Endothelial cell of umbilical vein (primary cell): ENCODE measurements at regions not wholly inside any gene's neighbourhood (a gene's known extent, or its start where the extent isn't known, plus 50 kb on each side); places are given as distances from the start of the nearest gene placed in this dataset.

Experiments used
- BruUV-seq: library from RNA; stranded (reverse); fragments of 400-500 nt; replicated peaks from 2 replicates; lab custom pipeline; 2021; lab: Mats Ljungman, UMichigan
- CTCF ChIA-PET: fragments of 300-600, 350-600 bp; sonication (Branson Sonifier 250); formaldehyde crosslinking; loops from one replicate; lab custom pipeline; 2021; ENCODE audit warnings: antibody characterized with exemption, inconsistent platforms; lab: Charles Lee
- POLR2A ChIA-PET: fragments of 300-600, 350-600 bp; sonication (Branson Sonifier 250); formaldehyde crosslinking; loops from one replicate; lab custom pipeline; 2021; ENCODE audit warnings: antibody characterized with exemption, inconsistent platforms; lab: Charles Lee
- DNase-seq: peaks from one replicate; pipeline ENCODE4 v3.0.0-alpha.2; 2011; ENCODE audit warnings: low read depth, low spot score
- FAIRE-seq: peaks from 2 replicates; lab custom pipeline; 2011; peaks lifted over from hg19 to GRCh38; lab: Jason Lieb, UNC
- H2AFZ ChIP-seq: 2 replicates; pipeline ENCODE4 v1.6.0; 2012; ENCODE audit warnings: low read depth, low read length, control low read depth, inconsistent platforms
- H3K27ac ChIP-seq: 2 replicates; pipeline ENCODE4 v1.5.1; 2011; ENCODE audit warnings: low read depth, mild to moderate bottlenecking, control low read depth, low read length, moderate library complexity; ENCODE audit not compliant: insufficient read depth
- H3K27me3 ChIP-seq, 2 experiments: 2 replicates each; pipeline versions ENCODE4 v1.6.0 to v1.6.1; 2011; ENCODE audit warnings: low read length in 2 of 2, mixed read lengths in 1 of 2; ENCODE audit not compliant: control insufficient read depth in 2 of 2, insufficient read depth in 2 of 2
- H3K36me3 ChIP-seq, 2 experiments: 2 replicates in 1 of 2; 3 replicates in 1 of 2; pipeline ENCODE4 v1.5.1; 2011; ENCODE audit warnings: low read length in 2 of 2, mild to moderate bottlenecking in 1 of 2, moderate library complexity in 1 of 2; ENCODE audit not compliant: control insufficient read depth in 2 of 2, insufficient read depth in 2 of 2; ENCODE audit errors: extremely low read depth in 1 of 2
- H3K4me1 ChIP-seq: 3 replicates; pipeline ENCODE4 v1.5.1; 2011; ENCODE audit warnings: mild to moderate bottlenecking, low read length; ENCODE audit not compliant: control insufficient read depth, insufficient read depth; ENCODE audit errors: extremely low read depth
- H3K4me2 ChIP-seq: 2 replicates; pipeline ENCODE4 v1.6.1; 2011; ENCODE audit warnings: low read length, control low read depth, mixed read lengths; ENCODE audit not compliant: insufficient read depth
- H3K4me3 ChIP-seq, 3 experiments: fragments of 200-600 bp in 1 of 3; sonication (generic), shearing (Covaris generic) in 1 of 3; replicated peaks in 1 of 3; 2 replicates each; pipeline ENCODE4 v1.5.1; 2011 to 2016; ENCODE audit warnings: control low read depth in 3 of 3, low read length in 3 of 3, mild to moderate bottlenecking in 2 of 3, inconsistent platforms in 1 of 3, low read depth in 1 of 3, moderate library complexity in 1 of 3; ENCODE audit not compliant: insufficient read depth in 1 of 3
- H3K79me2 ChIP-seq: 2 replicates; pipeline ENCODE4 v1.6.0; 2012; ENCODE audit warnings: low read length, inconsistent platforms; ENCODE audit not compliant: control insufficient read depth, insufficient read depth
- H3K9ac ChIP-seq: replicated peaks from 2 replicates; pipeline ENCODE3; 2011; ENCODE audit warnings: low read length, control low read depth; ENCODE audit not compliant: insufficient read depth; ENCODE audit errors: extremely low read depth
- H3K9me1 ChIP-seq: replicated peaks from 3 replicates; pipeline ENCODE4 v1.6.0; 2011; ENCODE audit warnings: mild to moderate bottlenecking, low read length; ENCODE audit not compliant: control insufficient read depth, insufficient read depth; ENCODE audit errors: extremely low read depth
- H3K9me3 ChIP-seq: replicated peaks from 2 replicates; pipeline ENCODE4 v1.5.1; 2012; ENCODE audit warnings: low read length, inconsistent platforms; ENCODE audit not compliant: control insufficient read depth, insufficient read depth
- H4K20me1 ChIP-seq: replicated peaks from 2 replicates; pipeline ENCODE3; 2011; ENCODE audit warnings: mild to moderate bottlenecking, low read length; ENCODE audit not compliant: control insufficient read depth, insufficient read depth; ENCODE audit errors: extremely low read depth
- CTCF ChIP-seq, 2 donors: IDR thresholded peaks; 1 replicate in 1 of 2; 2 replicates in 1 of 2; pipeline ENCODE4 v1.5.1; 2011; ENCODE audit warnings: low read length in 2 of 2, mild to moderate bottlenecking in 2 of 2, moderate library complexity in 2 of 2, control low read depth in 1 of 2, inconsistent platforms in 1 of 2, low read depth in 1 of 2; ENCODE audit not compliant: insufficient read depth in 1 of 2; ENCODE audit errors: extremely low read depth in 1 of 2
- EZH2 ChIP-seq: IDR thresholded peaks from 2 replicates; pipeline ENCODE4 v1.6.1; 2012; ENCODE audit warnings: borderline replicate concordance, low read depth, mild to moderate bottlenecking, moderate library complexity, low read length, inconsistent platforms; ENCODE audit not compliant: severe bottlenecking
- FOS ChIP-seq: IDR thresholded peaks from 2 replicates; pipeline ENCODE4 v1.6.1; 2011; ENCODE audit warnings: mild to moderate bottlenecking, low read length, moderate library complexity, borderline replicate concordance; ENCODE audit not compliant: insufficient read depth
- GATA2 ChIP-seq: IDR thresholded peaks from 2 replicates; pipeline ENCODE4 v1.7.0; 2011; ENCODE audit warnings: low read depth, mild to moderate bottlenecking, moderate library complexity, mixed read lengths, low read length; ENCODE audit not compliant: insufficient read length, insufficient read depth
- JUN ChIP-seq: IDR thresholded peaks from 2 replicates; pipeline ENCODE4 v1.6.1; 2011; ENCODE audit warnings: borderline replicate concordance, low read depth; ENCODE audit not compliant: insufficient read length, insufficient read depth
- MAX ChIP-seq: IDR thresholded peaks from 2 replicates; pipeline ENCODE4 v1.6.1; 2011; ENCODE audit not compliant: insufficient read depth, insufficient read length
- MYC ChIP-seq: IDR thresholded peaks from one replicate; pipeline ENCODE4 v1.6.1; 2011; ENCODE audit warnings: mild to moderate bottlenecking, low read depth, low read length
- POLR2A ChIP-seq: IDR thresholded peaks from 2 replicates; pipeline ENCODE4 v1.6.1; 2012; ENCODE audit warnings: low read depth, mild to moderate bottlenecking, control low read depth, low read length
- POLR2AphosphoS5 ChIP-seq: IDR thresholded peaks from 2 replicates; pipeline ENCODE4 v1.6.1; 2012; ENCODE audit warnings: low read depth, mild to moderate bottlenecking, control low read depth, low read length, moderate library complexity; ENCODE audit not compliant: insufficient read depth
- dilution Hi-C: fragments of 300-500 bp; cut with MboI; formaldehyde crosslinking; loops from one replicate; pipeline ENCODE4 v1.15.0; 2019; ENCODE audit warnings: low sequenced_read_pairs; ENCODE audit not compliant: extremely low pct_ligation_motif_present
- intact Hi-C: fragments of 100-400 bp; cut with micrococcal nuclease; formaldehyde crosslinking; loops from one replicate; pipeline ENCODE4 v1.10.0; 2022

- no peak for FAIRE-seq
- H3K4me1 ChIP-seq, result no peaks in the 10 kb centered on the region
- no peak overlapping the region for H3K9ac ChIP-seq
- TF ChIP-seq POLR2A (no peak), JUN (no peak), CTCF (IDR thresholded peaks at IDR 0.05; ENCODE audit: extremely low read depth in 1 of 2, insufficient read depth in 1 of 2, low read depth in 1 of 2, low read length in 2 of 2) (no peak), MAX (no peak), GATA2 (no peak), MYC (no peak), POLR2AphosphoS5 (no peak), EZH2 (no peak), FOS (no peak)
- dilution Hi-C loops (no loop called here), intact Hi-C loops (no loop called here)
- DNase-seq, result no peak
- H3K36me3 ChIP-seq, result no peaks in the 10 kb centered on the region
- no peak overlapping the region for H3K4me3 ChIP-seq
- H4K20me1 ChIP-seq, result no peaks in the 10 kb centered on the region
- BruUV-seq, result no TSS peak
- no peak overlapping the region for H3K27ac ChIP-seq
- H3K79me2 ChIP-seq, result no peaks in the 10 kb centered on the region
- H3K9me1 ChIP-seq, result no peaks in the 10 kb centered on the region
- no peaks in the 10 kb centered on the region for H3K9me3 ChIP-seq
- H2AFZ ChIP-seq, result no peak overlapping the region
- no peak overlapping the region for H3K4me2 ChIP-seq
- H3K27me3 ChIP-seq, result no peaks in the 10 kb centered on the region
- ChIA-PET POLR2A (no interaction called here), CTCF (no interaction called here)
Measured at GRCh38 chr7:124552217-124552616, 213.4 kb downstream of the GPR37 start.
